ENCODE measurements at regions not wholly inside any gene's neighbourhood (a gene's known extent, or its start where the extent isn't known, plus 50 kb on each side); places are given as distances from the start of the nearest gene placed in this dataset.

DNA sequence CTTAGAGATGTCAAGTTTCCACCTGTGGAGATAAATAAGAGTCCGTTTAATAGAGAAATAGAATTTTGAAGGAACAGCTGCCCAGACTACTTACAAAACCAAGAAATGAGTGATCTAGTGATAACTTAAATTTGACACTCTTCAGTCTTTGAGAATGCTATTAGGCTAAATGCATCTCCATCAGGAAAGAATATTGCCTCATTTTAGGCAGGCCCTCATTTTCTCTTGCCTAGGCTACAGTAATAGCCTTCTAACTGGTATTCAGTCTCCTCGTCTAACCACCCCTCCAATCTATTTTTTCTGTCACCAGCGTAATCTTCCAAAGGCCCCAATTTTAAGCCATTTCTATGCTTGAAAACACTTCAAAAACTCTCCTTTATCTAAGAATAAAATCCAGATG lies 537.8 kb upstream of the CA10 start:
- no peaks in the 10 kb centered on the region for H3K9me3 ChIP-seq
- no peak for ATAC-seq

DNA sequence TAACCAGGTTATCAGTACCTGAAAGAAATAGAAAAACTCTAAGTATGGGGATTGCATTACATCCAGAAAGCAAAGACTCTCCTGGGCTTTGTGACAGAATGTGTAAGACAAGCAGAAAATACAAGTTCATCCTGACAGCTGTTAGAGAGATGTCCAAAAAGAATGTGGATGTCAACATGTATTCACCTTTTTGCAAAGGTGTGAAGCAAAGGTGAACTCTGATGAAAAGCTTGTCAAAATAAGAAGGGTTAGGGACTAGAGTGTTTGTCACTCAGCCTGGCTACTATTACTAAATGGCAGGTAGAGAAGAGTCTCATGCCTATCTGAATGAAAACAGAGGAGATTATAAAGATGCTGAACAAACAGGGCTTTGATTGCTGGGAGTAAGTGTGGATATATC lies 527.6 kb upstream of the CA10 start:
- DNase-seq (ENCODE audit: low read depth in 1 of 2, low spot score in 1 of 2) (no peak), ATAC-seq (no peak), FAIRE-seq (no peak)
- POLR2A ChIA-PET, result no interaction called here
- peaks cover 3% of the 10 kb centered on the region; the same call in 2 of the 3 replicates for H3K9me3 ChIP-seq
- TF ChIP-seq TFCP2L1 (CRISPR knock-in tag; IDR thresholded peaks at IDR 0.05), result no peak
- TF ChIP-seq, protein P1, sequence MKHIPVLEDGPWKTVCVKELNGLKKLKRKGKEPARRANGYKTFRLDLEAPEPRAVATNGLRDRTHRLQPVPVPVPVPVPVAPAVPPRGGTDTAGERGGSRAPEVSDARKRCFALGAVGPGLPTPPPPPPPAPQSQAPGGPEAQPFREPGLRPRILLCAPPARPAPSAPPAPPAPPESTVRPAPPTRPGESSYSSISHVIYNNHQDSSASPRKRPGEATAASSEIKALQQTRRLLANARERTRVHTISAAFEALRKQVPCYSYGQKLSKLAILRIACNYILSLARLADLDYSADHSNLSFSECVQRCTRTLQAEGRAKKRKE (CRISPR knock-in tag; IDR thresholded peaks at IDR 0.05; ENCODE audit: low read depth), result no peak
- no peak for TF ChIP-seq HEYL (CRISPR knock-in tag; IDR thresholded peaks at IDR 0.05)
- TF ChIP-seq SMC3 (IDR thresholded peaks at IDR 0.05), result no peak
- no peak for TF ChIP-seq MAFK (IDR thresholded peaks at IDR 0.05; ENCODE audit: partially characterized antibody)
- TF ChIP-seq, protein P2, sequence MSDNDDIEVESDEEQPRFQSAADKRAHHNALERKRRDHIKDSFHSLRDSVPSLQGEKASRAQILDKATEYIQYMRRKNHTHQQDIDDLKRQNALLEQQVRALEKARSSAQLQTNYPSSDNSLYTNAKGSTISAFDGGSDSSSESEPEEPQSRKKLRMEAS (IDR thresholded peaks at IDR 0.05), result no peak
- no peak for TF ChIP-seq HES2 (IDR thresholded peaks at IDR 0.05)
- no peak for TF ChIP-seq RARB (CRISPR knock-in tag; IDR thresholded peaks at IDR 0.05)
- TF ChIP-seq, protein P3, sequence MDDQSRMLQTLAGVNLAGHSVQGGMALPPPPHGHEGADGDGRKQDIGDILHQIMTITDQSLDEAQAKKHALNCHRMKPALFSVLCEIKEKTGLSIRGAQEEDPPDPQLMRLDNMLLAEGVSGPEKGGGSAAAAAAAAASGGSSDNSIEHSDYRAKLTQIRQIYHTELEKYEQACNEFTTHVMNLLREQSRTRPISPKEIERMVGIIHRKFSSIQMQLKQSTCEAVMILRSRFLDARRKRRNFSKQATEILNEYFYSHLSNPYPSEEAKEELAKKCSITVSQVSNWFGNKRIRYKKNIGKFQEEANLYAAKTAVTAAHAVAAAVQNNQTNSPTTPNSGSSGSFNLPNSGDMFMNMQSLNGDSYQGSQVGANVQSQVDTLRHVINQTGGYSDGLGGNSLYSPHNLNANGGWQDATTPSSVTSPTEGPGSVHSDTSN (IDR thresholded peaks at IDR 0.05), result no peak
- no peak for TF ChIP-seq ZC3H11A (IDR thresholded peaks at IDR 0.05)
- no peak for TF ChIP-seq ZFP36 (IDR thresholded peaks at IDR 0.05; ENCODE audit: borderline replicate concordance, partially characterized antibody)
- H3K4me1 ChIP-seq, result no peaks in the 10 kb centered on the region
- CTCF ChIA-PET, result no interaction called here
- H3K4me3 ChIP-seq, result no peak overlapping the region
- H3K27ac ChIP-seq, result no peak overlapping the region
- no peak overlapping the region for H3K4me2 ChIP-seq

More for the DNA sequence above, 537.8 kb upstream of the CA10 start:
- Histone ChIP-seq H3K4me3 (no peak overlapping the region), H3K4me1 (no peaks in the 10 kb centered on the region), H3K27ac (no peak overlapping the region), H3K4me2 (no peak overlapping the region)
- ChIA-PET POLR2A (no interaction called here), CTCF (no interaction called here)
- FAIRE-seq, result no peak
- DNase-seq (ENCODE audit: low read depth in 1 of 2, low spot score in 1 of 2), result no peak
- TF ChIP-seq KDM1A (IDR thresholded peaks at IDR 0.05; ENCODE audit: low read depth) (no peak), JUNB (IDR thresholded peaks at IDR 0.05) (no peak), MAZ (IDR thresholded peaks at IDR 0.05; ENCODE audit: borderline replicate concordance, low read depth, low read length) (no peak)
- 3% methylated on average over 3 of the region's 3 CpGs for WGBS (ENCODE audit: missing lambda C conversion rate)

DNA sequence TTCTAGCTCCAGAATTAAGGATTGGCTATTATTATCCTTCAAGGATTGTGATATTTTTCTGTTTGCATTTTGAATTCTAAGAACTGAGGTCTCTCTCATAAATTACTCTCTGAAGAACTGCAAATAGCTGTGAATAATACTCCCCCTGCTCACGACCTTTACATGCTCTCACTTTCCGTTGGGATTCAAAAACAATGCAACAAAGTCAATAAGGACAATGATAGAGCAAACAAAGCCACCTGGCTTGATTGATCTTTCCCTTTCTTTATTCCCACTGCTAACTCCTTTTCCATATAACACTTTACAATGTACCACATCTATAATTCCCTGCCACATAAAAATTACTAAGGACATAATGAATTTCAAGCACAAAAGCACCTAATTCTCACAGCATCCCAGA lies 523.0 kb upstream of the CA10 start:
- DNase-seq (ENCODE audit: low read depth in 1 of 2, low spot score in 1 of 2), result no peak
- ChIA-PET CTCF (no interaction called here), POLR2A (no interaction called here)
- Histone ChIP-seq H3K4me1 (no peaks in the 10 kb centered on the region), H3K4me3 (no peak overlapping the region), H3K4me2 (no peak overlapping the region), H3K9me3 (peaks cover 7% of the 10 kb centered on the region), H3K27ac (no peak overlapping the region)
- 3% methylated on average over 2 of the region's 2 CpGs for WGBS (ENCODE audit: missing lambda C conversion rate)
- ATAC-seq, result no peak
- no peak for FAIRE-seq
- no peak for TF ChIP-seq CBX8 (IDR thresholded peaks at IDR 0.05)
- TF ChIP-seq POLR2A (IDR thresholded peaks at IDR 0.05; ENCODE audit: low read length), result no peak
- TF ChIP-seq FOSL2 (IDR thresholded peaks at IDR 0.05), result no peak
- TF ChIP-seq FOSL2 (CRISPR knock-in tag; IDR thresholded peaks at IDR 0.05), result no peak
- no peak for TF ChIP-seq CEBPB (IDR thresholded peaks at IDR 0.05)
- TF ChIP-seq RARB (CRISPR knock-in tag; IDR thresholded peaks at IDR 0.05), result no peak
- TF ChIP-seq NR3C1 (IDR thresholded peaks at IDR 0.05), result no peak
- no peak for TF ChIP-seq FOSB (CRISPR knock-in tag; IDR thresholded peaks at IDR 0.05)
- TF ChIP-seq CHD2 (IDR thresholded peaks at IDR 0.05; ENCODE audit: low read length, partially characterized antibody), result no peak
- TF ChIP-seq MAFK (IDR thresholded peaks at IDR 0.05; ENCODE audit: partially characterized antibody), result no peak
- no peak for TF ChIP-seq ZNF302 (CRISPR knock-in tag; IDR thresholded peaks at IDR 0.05)
- no peak for TF ChIP-seq CBX2 (IDR thresholded peaks at IDR 0.05; ENCODE audit: borderline replicate concordance, low read depth)
- TF ChIP-seq HEYL (CRISPR knock-in tag; IDR thresholded peaks at IDR 0.05), result no peak

Data from A549 (cell line).